Stimulated activated CD4-positive, alpha-beta T cell treated with anti-CD3 and anti-CD28 coated beads, TNF-alpha, amount 100 ng/mL, for 4 hours (primary cell): ENCODE measurements at regions not wholly inside any gene's neighbourhood (a gene's known extent, or its start where the extent isn't known, plus 50 kb on each side); places are given as distances from the start of the nearest gene placed in this dataset.
"Not testable (repeated sequence)": the region's sequence is repeated elsewhere in the genome, so short reads cannot be mapped to it uniquely, and the experiment has no call there.

ENCODE experiments used
- DNase-seq, 3 experiments: peaks; one replicate each; pipeline ENCODE4 v3.0.0-alpha.2; 2020; ENCODE audit warnings: low read depth in 3 of 3

DNA sequence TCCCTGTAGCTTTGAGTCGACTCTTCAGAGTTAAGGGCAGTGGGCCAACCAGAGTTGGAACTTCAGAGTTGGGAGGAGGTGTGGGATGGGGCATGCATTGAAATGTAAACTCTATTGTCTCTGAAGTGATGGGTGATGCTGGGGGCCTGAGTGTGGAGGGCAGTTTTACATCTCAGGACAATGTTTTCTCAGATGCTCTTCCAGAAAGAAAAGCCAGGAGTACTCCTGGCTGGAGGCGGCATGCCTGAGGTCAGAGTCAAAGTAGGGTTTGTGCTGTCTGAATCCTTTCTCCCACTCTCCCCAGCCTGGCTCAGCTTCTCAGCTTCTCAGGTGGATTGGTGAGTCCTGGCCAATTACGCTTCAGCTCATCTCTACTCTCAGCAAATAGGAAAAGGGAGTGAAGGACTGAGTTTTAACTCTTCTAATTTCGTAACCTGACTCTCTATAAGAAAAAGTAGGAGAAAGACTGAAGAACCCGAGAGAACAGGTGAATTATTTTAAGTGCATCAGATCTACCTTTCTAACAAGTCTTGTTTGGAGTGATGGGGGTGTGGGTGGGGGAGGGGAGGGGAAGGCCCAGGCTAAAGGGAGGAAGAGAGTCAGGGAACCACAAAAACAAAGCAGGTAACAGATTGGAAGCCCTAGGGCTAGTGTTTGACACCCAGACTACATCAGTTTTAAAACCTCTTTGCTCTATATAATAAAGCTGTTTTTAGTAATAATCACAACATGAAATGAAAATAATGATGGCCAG, 107.5 kb upstream of the PELI1 start:
- DNase-seq, result no peak

DNA sequence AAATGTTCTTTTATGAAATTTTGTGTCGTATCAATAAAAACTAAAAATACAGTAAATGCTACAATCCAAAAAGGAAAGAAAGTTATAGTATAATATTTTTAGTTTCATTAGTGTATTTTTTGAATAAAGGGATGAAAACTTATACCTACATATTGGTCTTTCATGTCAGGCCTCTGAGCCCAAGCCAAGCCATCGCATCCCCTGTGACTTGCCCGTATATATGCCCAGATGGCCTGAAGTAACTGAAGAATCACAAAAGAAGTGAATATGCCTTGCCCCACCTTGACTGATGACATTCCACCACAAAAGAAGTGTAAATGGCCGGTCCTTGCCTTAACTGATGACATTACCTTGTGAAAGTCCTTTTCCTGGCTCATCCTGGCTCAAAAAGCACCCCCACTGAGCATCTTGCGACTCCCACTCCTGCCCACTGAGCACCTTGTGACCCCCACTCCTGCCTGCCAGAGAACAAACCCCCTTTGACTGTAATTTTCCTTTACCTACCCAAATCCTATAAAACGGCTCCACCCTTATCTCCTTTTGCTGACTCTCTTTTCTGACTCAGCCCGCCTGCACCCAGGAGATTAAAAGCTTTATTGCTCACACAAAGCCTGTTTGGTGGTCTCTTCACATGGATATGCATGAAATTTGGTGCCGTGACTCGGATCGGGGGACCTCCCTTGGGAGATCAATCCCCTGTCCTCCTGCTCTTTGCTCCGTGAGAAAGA, 108.2 kb upstream of the PELI1 start:
- not testable (repeated sequence) for DNase-seq

DNA sequence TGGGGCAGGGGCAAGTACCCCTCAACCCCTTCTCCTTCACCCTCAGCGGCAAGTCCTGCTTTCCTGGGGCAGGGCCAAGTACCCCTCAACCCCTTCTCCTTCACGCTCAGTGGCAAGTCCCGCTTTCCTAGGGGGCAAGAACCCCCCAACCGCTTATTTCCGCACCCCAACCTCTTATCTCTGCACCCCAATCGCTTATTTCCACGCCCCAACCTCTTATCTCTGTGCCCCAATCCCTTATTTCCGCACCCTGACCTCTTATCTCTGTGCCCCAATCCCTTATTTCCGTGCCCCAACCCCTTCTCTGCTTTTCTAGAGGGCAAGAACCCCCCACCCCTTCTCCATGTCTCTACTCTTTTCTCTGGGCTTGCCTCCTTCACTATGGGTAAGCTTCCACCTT, 109.2 kb upstream of the PELI1 start:
- not testable (repeated sequence) for DNase-seq

DNA sequence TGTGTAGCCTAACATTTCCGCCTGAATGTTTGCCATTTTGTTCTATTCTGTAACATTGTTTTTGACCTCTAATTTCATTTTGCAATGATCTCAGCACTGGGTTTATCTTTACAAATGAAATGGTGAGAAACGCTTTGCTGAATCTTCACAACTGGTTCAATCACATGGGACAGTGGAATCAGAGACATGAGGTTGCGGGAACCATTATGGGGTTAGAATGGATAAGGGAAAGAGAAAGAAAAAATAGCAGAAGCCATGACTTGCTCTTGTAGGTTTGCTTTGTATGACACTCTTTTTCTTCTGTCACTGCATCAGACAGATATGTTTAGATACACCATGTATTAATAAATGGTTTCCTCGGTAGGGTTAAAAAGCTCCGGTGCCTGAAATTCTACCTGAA, 114.3 kb upstream of the PELI1 start:
- no peak for DNase-seq

DNA sequence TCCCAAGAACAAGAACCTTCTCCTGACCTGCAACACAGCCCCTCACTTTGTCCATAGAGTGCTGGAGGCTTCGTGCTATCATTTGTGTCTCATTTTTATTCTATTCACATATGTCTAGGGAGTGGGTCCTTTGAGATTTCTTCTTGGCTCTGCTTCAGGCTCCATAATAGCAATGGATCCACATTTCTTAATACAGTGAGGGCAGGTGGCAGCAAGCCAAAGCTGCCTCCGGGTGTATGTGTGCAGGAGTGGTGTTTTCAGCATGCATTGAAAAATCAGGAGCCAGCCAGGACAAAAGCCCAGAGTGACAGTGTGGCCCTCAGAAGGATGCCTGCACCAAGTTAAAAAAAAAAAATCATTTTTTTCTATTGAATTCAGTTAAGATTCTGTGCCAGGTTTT, 115.1 kb upstream of the PELI1 start:
- DNase-seq, result no peak

DNA sequence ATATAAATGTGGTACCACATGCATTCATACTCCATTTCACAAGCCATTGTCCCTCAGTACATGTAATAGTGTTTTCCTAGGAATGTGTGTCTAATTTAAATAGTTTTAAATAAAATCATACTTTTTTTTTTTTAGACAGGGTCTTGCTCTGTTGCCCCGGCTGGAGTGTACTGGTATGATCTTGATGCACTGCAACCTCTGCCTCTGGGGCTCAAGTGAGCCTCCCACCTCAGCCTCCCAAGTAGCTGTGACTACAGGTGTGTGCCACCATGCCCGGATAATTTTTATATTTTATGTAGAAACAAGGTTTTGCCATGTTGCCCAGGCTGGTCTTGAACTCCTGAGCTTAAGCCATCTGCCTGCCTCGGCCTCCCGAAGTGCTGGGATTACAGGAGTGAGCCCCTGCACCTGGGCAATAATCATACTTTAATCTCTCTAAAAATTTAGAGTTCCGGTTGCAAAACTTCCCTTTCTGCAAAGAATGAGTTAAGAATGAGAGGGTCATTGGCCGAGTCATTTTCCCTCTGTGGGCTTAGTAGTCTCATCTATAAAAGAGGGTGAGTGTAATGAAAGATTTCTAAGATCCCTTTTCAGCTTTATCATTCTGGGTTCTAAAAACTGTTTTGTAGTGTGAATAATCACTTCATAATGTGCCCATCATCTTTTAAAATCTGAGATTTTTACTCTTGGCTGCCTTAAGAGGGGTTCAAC, 116.0 kb upstream of the PELI1 start:
- DNase-seq, result no peak

DNA sequence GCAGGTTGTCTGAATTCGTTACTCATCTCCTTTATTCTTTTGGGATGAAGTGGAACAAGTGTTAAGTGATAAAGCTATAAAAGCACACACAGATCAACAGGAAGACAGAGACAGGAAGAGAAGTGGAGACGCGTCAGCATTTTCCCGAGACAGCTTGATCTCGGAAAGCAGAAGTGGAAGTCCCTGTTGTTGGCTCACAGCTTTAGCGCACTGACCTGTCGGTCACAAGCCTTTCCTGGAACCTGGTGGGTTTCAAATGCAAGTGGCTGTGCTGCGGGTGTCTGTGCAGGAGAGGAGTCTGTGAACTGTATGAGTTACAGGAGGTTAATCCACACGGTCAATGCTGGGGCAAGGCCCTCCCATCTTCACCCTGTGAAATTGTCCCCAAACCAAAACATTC, 116.6 kb upstream of the PELI1 start:
- no peak for DNase-seq

DNA sequence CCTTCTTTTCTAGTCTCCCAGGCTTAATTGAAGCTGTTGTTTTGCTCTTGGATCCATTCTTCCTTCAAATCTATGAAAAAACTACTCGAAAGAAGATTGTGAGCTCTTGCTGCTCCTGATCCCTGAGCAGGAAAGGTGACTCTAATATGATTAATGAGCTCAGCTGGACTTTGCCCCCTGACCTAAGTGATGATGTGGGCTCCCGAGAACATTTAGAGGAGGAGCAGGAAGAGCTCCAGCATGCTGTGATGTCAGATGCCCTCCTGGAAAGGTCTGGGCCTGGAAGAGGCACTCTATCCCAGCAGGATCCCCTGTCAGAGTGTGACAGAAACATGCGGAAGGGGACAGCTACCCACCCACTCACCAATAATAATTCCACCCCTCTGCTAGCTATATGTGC, 117.9 kb upstream of the PELI1 start:
- DNase-seq, result no peak

DNA sequence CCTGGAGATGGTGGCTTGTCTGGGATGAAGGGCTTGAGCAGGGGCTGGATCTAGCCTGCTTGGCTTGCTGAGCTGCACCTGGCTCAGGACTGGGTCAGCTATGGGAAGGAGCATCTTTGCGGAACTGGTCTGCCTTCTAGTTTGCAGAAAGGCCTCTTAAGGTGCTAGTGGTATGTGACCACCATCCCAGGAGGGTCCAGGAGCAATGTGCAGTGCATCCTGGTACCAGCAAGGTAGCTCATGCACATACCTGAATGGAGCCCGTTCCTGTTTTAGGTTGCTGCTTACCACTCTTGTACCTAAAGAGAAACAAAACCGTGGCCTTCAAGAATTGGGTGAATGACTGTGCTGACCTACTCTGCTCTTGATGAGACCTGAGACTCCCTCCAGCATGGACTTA, 118.6 kb upstream of the PELI1 start:
- DNase-seq, result no peak

DNA sequence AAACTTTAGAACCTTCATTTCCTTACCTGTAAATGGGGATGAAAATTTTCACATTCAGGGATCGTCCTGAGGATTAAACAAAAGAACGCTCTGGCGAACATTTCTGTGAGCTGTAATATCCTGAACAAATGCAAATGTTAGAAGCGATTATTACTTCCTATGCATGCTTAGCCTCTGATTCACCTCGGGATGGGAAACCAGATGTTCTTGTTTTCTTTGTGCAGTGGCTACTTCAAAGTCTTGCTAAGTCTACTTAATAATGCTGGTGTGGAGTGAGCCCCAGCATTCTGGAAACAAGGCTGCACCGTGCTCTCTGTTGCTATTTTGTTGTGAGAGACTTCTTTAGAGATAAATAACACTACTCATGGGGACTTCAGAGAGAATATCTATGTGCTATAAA, 119.1 kb upstream of the PELI1 start:
- DNase-seq, result no peak

DNA sequence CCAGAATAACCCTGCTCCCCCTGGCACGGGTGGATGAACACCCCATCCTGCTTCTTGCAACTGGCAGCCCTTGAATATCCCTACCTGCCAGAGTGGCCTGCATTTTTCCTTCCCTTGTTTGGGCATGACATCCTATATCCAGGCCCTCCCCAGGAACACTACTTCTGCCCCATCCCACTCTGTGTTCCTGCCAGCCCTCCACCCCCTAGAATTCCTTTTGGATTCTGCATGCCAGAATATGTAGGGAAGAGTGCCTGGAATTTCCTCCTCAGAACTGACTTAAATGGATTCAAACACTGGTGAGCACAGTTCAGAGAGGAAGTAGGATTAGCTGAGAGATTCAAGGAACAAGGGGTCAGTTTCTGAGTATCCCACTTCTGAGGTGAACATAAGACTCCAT, 123.5 kb upstream of the PELI1 start:
- DNase-seq, result no peak

DNA sequence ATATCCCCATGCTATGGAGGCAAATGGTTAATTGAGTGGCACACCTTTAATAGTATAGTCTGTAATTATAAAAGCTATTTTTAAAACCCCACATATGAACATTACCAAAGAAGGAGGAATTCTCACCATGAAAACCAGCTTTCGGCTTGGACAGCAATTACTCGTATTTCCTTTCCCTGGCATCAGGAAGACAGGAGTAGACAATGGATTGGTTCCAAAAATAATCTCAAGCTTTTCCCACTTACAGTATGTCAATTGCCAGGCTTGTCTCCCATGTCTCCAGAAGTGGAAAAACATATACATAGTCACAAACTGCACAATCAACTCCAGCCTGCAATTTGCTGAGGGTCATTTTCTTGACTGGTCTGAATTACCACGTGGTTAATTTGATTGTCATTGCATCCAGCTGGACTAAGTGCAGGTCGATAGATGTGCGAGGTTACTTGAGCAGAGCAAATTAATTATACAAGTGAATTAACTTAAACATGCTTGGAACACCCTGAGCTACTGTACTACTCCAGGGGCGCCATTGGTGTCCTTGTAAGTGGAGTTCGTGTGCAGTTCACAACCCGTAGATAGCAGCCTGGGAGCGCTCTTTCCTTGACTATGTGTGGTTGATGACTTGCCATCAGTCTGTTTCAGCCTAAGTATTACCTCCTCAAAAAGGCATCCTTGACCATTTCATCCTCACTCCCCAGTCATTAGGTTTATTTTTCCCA, 124.3 kb upstream of the PELI1 start:
- DNase-seq, result no peak

DNA sequence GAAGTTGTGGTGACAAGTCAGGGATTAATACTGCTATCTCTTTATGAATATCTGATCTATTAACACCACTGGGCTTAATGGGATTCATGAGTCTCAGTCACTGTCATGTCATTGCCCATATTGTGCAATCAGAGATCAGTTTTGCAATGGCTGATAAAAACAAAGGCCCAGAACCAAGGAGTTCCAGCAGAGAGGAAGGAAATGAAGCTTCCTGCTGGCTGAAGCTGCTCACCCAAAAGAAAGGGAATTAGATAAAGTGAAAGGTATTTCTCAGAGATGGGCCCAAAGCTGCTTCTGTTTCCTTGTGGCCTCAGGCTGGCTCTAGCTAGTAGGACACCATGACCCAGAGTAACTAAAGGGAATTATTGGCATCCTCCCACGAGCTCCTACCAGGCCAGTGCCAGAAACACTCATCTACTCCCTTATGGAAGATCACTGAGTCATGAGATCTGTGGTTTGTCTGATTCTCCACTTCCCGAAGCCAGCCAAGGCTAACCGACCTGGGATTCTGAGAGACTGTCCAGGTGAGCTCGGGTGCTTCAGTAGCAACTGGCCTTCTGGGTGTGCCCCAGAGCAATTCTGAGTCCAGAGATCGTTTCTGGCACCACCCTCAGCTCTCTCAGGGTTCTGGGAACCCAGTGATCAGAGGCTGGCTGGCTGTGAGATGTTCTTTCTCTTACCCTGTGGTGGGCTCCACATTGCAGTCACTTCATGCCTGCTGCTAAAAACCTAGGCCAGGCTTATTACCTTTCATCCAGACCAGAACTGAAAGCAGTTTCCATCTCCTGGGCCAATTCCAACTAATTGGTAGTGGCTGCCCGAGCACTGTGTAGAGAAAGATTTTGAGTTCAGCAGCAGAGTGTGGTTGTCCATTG, 129.5 kb upstream of the PELI1 start:
- DNase-seq, result no peak

DNA sequence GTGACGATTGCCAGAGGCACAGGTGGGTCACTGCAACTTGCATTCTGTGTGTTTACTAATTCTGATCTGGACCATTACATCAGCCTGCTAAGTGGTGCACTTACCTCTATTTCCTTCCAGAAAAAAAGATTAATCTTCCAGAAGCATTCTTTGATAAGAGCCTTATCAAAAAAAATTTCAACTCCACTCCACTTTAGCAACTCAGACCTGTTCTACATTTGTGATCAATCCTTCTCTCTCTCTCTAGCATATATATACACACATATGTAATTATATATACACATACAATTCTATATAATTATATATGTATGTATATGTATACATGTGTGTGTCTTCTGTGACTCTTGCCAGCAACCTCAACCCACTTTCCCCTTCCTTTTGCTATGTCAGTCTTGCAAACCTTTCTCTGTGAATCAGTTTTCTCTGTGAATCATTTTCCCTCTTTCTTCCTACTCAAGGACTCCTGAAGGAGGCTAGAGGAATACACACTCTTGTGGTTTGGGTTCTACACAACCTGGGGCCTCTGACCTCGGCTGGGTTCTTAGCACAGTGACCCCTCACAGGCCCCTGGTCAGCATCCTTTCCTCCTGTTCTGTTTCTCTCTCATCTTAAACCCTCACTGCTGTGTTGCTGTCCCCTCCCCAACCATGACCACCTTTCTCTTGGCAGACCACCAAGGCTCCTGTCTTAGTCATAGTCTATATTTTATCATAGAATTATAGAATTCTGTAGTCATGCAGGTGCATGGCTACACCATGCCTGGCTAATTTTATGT, 130.4 kb upstream of the PELI1 start:
- DNase-seq, result no peak

DNA sequence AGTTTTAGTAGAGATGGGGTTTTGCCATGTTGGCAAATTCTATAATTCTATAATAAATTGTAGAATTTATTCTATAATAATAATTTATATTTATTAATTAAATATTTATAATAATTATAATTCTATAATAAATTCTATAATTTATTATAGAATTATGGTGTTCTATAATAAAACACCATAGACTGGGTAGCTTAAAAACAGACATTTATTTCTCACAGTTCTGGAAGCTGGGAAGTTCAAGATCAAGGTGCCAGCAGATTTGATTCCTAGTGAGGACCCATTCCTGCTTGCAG, 130.9 kb upstream of the PELI1 start:
- no peak for DNase-seq

DNA sequence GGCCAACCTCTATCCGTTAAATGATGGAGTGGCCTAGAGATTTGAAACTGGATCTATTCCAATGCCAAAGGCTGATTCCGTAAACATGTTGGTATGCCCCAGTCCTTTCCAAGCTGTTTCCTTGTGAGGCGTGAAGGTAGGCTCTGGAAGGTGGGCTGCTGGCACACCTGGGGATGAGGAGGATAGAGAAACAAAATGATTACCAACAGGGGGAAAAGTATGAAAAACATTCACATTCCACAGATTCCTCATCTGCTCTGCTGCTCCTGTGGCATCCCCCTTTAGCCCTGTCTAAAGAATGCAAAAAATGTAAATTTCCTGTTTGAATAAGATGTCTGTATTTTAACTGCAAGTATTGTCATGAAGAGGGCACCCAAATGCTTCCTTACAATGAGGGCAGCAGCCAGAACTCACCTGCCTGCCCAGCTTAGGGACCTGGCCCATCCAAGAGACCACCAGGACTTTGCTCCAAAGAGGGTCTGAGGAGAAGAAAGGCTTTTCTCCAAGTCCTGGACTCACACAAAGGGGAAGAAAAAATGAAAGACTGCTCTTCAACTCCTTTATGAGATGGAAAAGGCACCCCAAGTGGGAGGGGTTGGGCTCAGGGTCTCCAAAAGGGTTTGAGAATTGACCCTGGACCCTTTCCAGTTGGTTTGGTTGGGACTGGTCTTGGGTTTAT, 132.3 kb upstream of the PELI1 start:
- no peak for DNase-seq

DNA sequence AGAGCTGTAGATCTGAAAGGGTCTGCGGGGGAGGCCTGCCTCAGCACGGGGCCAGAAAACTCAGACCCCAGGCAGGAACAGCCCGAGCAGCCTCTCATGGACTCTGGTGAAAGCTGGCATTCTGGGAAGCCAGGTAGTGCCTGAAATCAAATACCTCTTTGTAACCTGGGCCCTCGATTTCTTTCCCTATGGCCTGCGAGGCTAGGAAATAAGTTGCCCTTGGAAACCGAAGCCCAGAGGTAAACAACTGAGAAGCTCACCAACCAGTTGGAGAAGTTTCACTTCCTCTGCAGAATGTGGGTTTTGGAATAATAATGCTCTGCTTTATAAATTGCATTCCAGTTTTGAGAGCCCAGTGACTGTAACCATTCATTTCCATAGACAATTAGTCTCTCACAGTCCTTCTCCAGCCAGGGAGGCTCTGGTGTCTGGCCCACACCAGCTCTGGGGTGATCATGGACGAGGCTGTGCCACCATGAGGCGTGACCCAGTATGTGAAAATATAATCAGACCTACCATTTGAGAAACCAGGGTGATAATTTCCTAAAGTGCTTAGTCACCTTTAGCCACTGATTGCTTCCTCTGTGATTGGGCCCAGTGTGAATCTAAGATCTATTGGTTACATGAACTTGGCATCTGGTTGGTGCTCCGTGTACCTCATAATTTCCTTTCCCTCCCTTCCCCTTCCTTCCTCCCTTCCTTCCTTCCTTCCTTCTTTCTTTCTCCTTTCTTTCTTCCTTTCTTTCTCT, 133.1 kb upstream of the PELI1 start:
- no peak for DNase-seq

DNA sequence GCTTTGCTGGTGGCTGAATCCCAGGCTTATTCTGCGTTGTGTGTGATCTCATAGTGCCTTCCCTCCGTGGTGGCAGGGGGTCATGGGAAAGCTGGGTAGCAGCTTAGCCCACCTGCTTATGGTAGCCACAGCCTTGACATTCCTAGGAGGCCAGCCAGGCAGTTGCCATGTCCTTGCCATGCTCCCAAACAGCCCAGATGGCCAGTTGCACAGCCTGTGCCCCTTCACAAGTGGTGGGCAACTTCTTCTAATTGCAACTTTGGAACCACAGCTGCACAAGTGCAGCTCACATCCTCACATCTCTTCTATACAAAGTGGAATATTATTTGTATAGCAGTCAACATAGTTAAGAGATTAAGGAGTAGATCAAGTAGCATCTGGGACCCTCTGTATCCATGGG, 136.6 kb upstream of the PELI1 start:
- not testable (repeated sequence) for DNase-seq

DNA sequence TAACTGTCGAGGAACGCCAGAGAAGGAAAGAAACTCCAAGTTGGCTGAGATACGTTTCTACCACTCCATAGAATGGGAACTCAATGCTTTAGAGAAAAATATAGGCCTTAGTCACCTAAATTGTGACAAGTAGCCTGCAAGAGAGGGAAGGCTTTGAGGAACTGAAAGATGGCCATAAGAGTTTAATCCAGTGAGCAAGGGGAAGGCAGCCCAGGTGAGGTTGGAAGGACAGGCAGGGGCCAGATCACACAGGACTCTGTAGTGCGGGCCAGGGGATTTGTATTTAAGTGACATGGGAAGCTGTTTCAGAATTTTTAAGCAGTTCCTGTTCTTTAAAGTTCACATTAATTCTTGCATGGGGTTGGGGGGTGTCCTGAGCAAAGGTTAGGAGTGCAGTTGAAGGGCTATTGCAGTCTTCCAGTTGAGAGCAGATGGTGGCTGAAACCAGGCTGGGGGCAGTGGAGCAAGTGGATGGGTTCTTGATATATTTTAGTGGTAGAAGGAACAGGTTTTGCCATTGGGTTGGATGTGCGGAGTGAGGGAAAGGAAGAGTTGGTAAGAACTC, 138.9 kb upstream of the PELI1 start:
- no peak for DNase-seq
